ENCODE measurements at regions not wholly inside any gene's neighbourhood (a gene's known extent, or its start where the extent isn't known, plus 50 kb on each side); places are given as distances from the start of the nearest gene placed in this dataset.

GRCh38 chr10:120970595-120971529 is 119.7 kb downstream of the WDR11 start:
- no peaks in the 10 kb centered on the region for H3K9me3 ChIP-seq
- POLR2A ChIA-PET, result no interaction called here
- H3F3A ChIP-seq (replicated peaks; ENCODE audit: insufficient read depth), result no peaks in the 10 kb centered on the region
- TF ChIP-seq ELF1 (IDR thresholded peaks at IDR 0.05) (no peak), MAX (IDR thresholded peaks at IDR 0.05; ENCODE audit: low read depth) (no peak), EZH2phosphoT487 (IDR thresholded peaks at IDR 0.05; ENCODE audit: borderline replicate concordance, low read depth) (no peak), FOSL2 (IDR thresholded peaks at IDR 0.05; ENCODE audit: borderline replicate concordance, low read depth) (no peak), ZBTB33 (IDR thresholded peaks at IDR 0.05; ENCODE audit: borderline replicate concordance, low read depth) (no peak), PBX3 (IDR thresholded peaks at IDR 0.05) (no peak), NFIC (IDR thresholded peaks at IDR 0.05; ENCODE audit: borderline replicate concordance) (no peak), EP300 (IDR thresholded peaks at IDR 0.05; ENCODE audit: borderline replicate concordance in 1 of 2, low read depth in 1 of 2, low read length in 1 of 2) (no peak), YY1 (IDR thresholded peaks at IDR 0.05; ENCODE audit: low read depth) (no peak), MEF2A (IDR thresholded peaks at IDR 0.05; ENCODE audit: borderline replicate concordance, low read depth) (no peak), GATA2 (CRISPR knock-in tag; IDR thresholded peaks at IDR 0.05) (no peak), POLR2AphosphoS5 (IDR thresholded peaks at IDR 0.05; ENCODE audit: low read depth, low read length) (no peak), CHD2 (IDR thresholded peaks at IDR 0.05; ENCODE audit: low read length, partially characterized antibody) (no peak), RAD21 (IDR thresholded peaks at IDR 0.05; ENCODE audit: low read length) (no peak), TEAD4 (IDR thresholded peaks at IDR 0.05; ENCODE audit: borderline replicate concordance, insufficient read depth) (no peak), NRF1 (IDR thresholded peaks at IDR 0.05; ENCODE audit: low read depth, low read length) (no peak), USF2 (IDR thresholded peaks at IDR 0.05; ENCODE audit: borderline replicate concordance, low read depth, low read length) (no peak)
- no peak overlapping the region for H2AFZ ChIP-seq (ENCODE audit: low read depth)
- H3K4me2 ChIP-seq, result no peak overlapping the region
- no peaks in the 10 kb centered on the region for H4K20me1 ChIP-seq (ENCODE audit: insufficient read depth)
- DNase-seq, result no peak
- no peaks in the 10 kb centered on the region for H3K27me3 ChIP-seq (ENCODE audit: insufficient read depth)
- no peaks in the 10 kb centered on the region for H3K79me2 ChIP-seq (ENCODE audit: insufficient read depth)
- H3K9ac ChIP-seq, result no peak overlapping the region
- H3K36me3 ChIP-seq (replicated peaks in 1 of 2; ENCODE audit: control insufficient read depth in 1 of 2, insufficient read depth in 2 of 2, low read length in 1 of 2), result no peaks in the 10 kb centered on the region
- H3K9me2 ChIP-seq, result no peaks in the 10 kb centered on the region
- CTCF ChIA-PET, result interaction anchor here (0.8 to 1.8 kb wide), 2 partner anchors 11 to 17 kb away, joined by 4 to 7 read pairs; no protein-coding TSS in a partner anchor
- H3K27ac ChIP-seq (ENCODE audit: low read depth in 2 of 2, low read length in 1 of 2), result no peak overlapping the region
- H3K4me1 ChIP-seq (ENCODE audit: control insufficient read depth in 1 of 2, insufficient read depth in 2 of 2, low read depth in 1 of 2, low read length in 1 of 2), result no peaks in the 10 kb centered on the region
- no peak overlapping the region for H3K4me3 ChIP-seq (ENCODE audit: low read depth in 2 of 2, low read length in 1 of 2)
- 18% methylated on average over 8 of the region's 9 CpGs for WGBS (ENCODE audit: low lambda C conversion rate)

Measured in SK-N-SH (cell line).